ENCODE measurements at regions not wholly inside any gene's neighbourhood (a gene's known extent, or its start where the extent isn't known, plus 50 kb on each side); places are given as distances from the start of the nearest gene placed in this dataset.

DNA sequence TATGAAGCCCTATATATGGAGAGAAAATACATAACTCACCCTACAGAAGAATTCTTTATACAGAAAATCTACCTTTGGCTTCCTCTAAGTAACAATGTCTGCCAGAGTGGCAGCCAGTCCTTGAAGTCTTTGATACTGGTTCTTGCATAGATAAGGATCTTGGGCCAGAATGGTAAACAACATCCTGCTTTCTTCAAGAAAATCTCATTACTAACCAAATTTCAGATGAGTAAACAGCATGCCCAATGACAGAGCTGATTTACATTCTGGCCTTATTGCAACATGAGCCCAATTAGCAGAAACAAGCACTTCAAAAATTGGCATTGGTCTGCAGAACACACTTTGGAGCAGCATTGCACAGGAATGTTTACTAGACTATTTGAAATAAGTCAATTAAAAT, 336.5 kb upstream of the ST6GAL2 start:
- no peak overlapping the region for H3K4me3 ChIP-seq (ENCODE audit: control insufficient read depth, low read depth, low read length)
- no peak for DNase-seq (ENCODE audit: low read depth)

DNA sequence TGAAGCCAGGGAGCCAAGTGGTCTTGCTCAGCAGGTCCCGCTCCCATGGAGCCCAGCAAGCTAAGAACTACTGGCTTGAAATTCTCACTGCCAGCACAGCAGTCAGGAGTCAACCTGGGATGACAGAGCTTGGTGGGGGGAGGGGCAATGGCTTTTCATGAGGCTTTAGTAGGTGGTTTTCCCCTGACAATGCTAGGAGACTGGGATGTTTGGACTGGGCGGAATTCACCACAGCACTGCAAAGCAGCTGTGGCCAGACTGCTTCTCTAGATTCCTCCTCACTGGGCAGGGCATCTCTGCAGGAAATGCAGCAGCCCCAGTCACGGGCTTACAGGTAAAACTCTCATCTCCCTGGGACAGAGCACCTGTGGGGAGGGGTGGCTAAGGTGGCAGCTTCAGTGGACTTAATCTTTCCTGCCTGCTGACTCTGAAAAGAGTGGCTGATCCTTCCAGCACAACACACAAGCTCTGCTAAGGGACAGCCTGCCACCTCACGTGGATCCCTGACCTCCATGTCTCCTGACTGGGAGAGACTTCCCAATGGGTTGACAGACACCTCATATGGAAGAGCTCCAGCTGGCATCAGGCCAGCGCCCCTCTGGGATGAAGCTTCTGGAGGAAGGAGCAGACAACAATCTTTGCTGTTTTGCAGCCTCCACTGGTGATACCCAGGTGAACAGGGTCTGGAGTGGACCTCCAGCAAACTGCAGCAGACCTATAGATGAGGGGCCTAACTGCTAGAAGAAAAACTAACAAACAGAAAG, 349.7 kb upstream of the ST6GAL2 start:
- TF ChIP-seq, protein P1, sequence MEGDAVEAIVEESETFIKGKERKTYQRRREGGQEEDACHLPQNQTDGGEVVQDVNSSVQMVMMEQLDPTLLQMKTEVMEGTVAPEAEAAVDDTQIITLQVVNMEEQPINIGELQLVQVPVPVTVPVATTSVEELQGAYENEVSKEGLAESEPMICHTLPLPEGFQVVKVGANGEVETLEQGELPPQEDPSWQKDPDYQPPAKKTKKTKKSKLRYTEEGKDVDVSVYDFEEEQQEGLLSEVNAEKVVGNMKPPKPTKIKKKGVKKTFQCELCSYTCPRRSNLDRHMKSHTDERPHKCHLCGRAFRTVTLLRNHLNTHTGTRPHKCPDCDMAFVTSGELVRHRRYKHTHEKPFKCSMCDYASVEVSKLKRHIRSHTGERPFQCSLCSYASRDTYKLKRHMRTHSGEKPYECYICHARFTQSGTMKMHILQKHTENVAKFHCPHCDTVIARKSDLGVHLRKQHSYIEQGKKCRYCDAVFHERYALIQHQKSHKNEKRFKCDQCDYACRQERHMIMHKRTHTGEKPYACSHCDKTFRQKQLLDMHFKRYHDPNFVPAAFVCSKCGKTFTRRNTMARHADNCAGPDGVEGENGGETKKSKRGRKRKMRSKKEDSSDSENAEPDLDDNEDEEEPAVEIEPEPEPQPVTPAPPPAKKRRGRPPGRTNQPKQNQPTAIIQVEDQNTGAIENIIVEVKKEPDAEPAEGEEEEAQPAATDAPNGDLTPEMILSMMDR (conservative IDR thresholded peaks at IDR 0.05; ENCODE audit: control insufficient read depth, insufficient read depth, low read depth, low read length): no peak
- DNase-seq (ENCODE audit: low read depth): no peak
- no peak overlapping the region for H3K4me3 ChIP-seq (ENCODE audit: control insufficient read depth, low read depth, low read length)

More for the DNA sequence above, 336.5 kb upstream of the ST6GAL2 start:
- TF ChIP-seq, protein P1 (conservative IDR thresholded peaks at IDR 0.05; ENCODE audit: control insufficient read depth, insufficient read depth, low read depth, low read length): no peak

DNA sequence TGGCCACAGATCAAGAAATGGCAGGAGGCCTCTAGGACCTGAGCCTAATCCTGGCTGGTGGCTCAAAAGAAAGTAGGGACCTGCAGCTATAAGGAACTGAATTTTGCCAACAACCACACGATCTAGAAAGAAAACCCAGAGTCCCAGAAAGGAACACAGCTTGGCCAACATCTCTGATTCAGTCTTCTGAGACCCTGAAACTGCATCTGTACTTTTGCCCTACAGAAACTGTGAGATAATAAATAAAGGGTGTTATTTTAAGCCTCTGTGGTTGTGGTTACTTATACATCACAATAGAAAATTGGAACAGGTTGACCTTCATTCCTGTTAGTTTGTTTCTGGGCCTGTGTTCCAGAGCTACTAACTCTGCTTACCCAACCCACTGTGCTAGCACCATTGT, 356.8 kb upstream of the ST6GAL2 start:
- DNase-seq (ENCODE audit: low read depth): no peak
- TF ChIP-seq, protein P1 (conservative IDR thresholded peaks at IDR 0.05; ENCODE audit: control insufficient read depth, insufficient read depth, low read depth, low read length): no peak
- H3K4me3 ChIP-seq (ENCODE audit: control insufficient read depth, low read depth, low read length): no peak overlapping the region

DNA sequence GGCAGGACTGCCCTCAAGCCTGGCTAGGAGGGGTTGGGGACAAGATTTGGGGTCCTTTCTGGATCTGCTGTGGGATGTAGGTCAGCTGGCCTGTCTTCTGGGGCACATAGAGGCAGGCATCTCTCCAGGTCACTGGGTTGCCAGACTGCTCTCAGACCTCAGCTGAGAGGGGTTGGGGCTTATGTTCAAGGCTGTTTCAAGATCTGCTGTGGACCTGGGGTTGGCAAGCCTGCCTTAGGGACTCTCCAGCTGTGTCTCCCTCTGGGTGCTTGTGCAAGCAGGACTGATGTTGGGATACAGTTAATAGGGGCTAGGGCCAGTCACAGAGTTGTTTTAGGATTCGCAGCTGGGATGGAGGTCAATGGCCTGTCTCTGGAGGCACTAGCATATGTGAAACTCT, 363.0 kb upstream of the ST6GAL2 start:
- DNase-seq (ENCODE audit: low read depth): no peak
- TF ChIP-seq, protein P1 (conservative IDR thresholded peaks at IDR 0.05; ENCODE audit: control insufficient read depth, insufficient read depth, low read depth, low read length): no peak
- no peak overlapping the region for H3K4me3 ChIP-seq (ENCODE audit: control insufficient read depth, low read depth, low read length)

DNA sequence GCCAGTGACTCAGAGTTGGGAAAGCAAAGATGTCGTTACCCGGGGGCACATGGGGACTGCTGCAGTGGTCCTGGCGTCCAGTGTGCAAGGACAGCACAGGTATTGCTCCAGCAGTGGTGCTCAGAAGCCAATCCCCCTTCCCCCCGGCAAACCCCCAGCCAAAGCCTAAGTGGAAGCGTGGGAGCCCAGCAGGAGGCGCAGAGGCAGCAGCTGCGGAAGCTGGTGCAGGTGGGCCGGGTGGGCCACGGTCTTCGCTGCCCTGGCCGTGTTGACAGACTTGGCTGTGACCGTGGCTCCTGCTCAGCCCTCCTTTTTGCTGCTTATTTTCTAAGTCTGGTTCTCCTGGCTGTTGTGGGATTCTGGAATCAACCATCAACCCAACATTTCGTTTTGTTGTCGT, 369.8 kb upstream of the ST6GAL2 start:
- DNase-seq (ENCODE audit: low read depth): no peak
- TF ChIP-seq, protein P1 (conservative IDR thresholded peaks at IDR 0.05; ENCODE audit: control insufficient read depth, insufficient read depth, low read depth, low read length): no peak

DNA sequence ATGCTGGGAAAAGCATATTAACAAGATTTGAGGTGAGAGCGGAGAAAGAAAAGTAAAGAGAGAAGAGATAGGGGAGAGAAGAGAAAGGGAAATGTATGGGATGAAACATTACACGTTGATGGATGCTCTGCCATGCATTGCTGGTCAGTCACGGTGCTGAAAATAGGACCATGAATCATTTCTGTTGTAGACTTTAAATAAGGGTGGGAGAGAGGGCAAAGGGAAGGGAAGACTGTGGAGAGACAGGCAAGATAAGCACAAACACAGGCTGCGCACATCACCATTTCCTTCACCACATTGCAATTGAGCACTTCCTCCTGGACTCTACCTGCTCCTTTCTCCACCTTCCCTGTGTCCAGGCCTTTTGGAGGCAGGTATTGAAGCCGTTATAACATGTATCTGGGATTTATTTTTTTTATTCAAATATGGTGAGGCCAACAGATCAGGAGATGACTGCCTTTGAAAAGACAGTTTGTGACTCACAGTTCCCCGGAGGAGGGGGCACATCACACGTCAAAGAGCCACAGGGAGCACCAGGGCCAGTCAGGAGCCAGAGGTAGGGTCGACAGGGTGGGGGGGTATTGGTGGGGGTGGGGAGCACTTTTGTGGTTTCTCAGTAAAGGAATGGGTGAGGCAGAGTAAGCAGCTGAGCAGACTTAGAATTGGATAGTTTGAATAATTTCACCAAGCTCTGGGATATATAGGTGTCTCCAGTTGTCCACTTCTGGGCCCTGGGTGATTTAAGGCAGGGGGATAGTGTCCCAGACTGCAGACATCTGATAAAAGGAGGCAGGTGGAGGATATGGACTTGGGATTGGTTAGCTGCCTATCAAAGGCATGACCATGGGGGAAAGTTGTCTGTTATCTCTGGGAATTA, 372.8 kb upstream of the ST6GAL2 start:
- H3K4me3 ChIP-seq (ENCODE audit: control insufficient read depth, low read depth, low read length): no peak overlapping the region
- TF ChIP-seq, protein P1 (conservative IDR thresholded peaks at IDR 0.05; ENCODE audit: control insufficient read depth, insufficient read depth, low read depth, low read length): no peak
- no peak for DNase-seq (ENCODE audit: low read depth)

More for the DNA sequence above, 369.8 kb upstream of the ST6GAL2 start:
- no peak overlapping the region for H3K4me3 ChIP-seq (ENCODE audit: control insufficient read depth, low read depth, low read length)

All from fibroblast of mammary gland (primary cell).